Transverse colon (tissue), 4 donors: ENCODE measurements at regions not wholly inside any gene's neighbourhood (a gene's known extent, or its start where the extent isn't known, plus 50 kb on each side); places are given as distances from the start of the nearest gene placed in this dataset.

Experiments
- CTCF ChIP-seq, 5 experiments: fragments of 200-600 bp in 3 of 5; fragments of 450-650 bp in 2 of 5; sonication (generic) in 3 of 5; IDR thresholded peaks; 1 replicate in 2 of 5; 2 replicates in 3 of 5; pipeline ENCODE4 v1.5.1; 2016 to 2017; ENCODE audit warnings: antibody characterized with exemption in 5 of 5, inconsistent platforms in 3 of 5, mild to moderate bottlenecking in 2 of 5, moderate library complexity in 1 of 5
- POLR2AphosphoS5 ChIP-seq, 3 donors: sonication (generic); formaldehyde crosslinking; IDR thresholded peaks; one replicate each; pipeline ENCODE4 v1.6.1; 2016; ENCODE audit warnings: antibody characterized with exemption in 3 of 3

GRCh38 chr10:83636826-83637225 is 502.5 kb upstream of the GHITM start:
- TF ChIP-seq CTCF (IDR thresholded peaks at IDR 0.05) (no peak), POLR2AphosphoS5 (IDR thresholded peaks at IDR 0.05) (no peak)
